Nephron (organoid): ENCODE measurements at regions not wholly inside any gene's neighbourhood (a gene's known extent, or its start where the extent isn't known, plus 50 kb on each side); places are given as distances from the start of the nearest gene placed in this dataset.

Source experiments
- H3K27ac Mint-ChIP-seq, 3 experiments: 2 replicates each; pipeline ENCODE4 v1.8.0; 2020; ENCODE audit warnings: mixed read lengths in 3 of 3, mild to moderate bottlenecking in 2 of 3, moderate library complexity in 1 of 3
- H3K27me3 Mint-ChIP-seq: 2 replicates; pipeline ENCODE4 v1.8.0; 2021; ENCODE audit warnings: low read depth, mild to moderate bottlenecking, moderate library complexity, mixed read lengths
- H3K36me3 Mint-ChIP-seq: 2 replicates; pipeline ENCODE4 v1.8.0; 2020; ENCODE audit warnings: low read depth, mixed read lengths
- H3K4me1 Mint-ChIP-seq: 2 replicates; pipeline ENCODE4 v1.8.0; 2020; ENCODE audit warnings: mixed read lengths
- H3K4me3 Mint-ChIP-seq, 3 experiments: 2 replicates each; pipeline ENCODE4 v1.8.0; 2020; ENCODE audit warnings: mild to moderate bottlenecking in 3 of 3, mixed read lengths in 3 of 3, moderate library complexity in 2 of 3
- H3K9me3 Mint-ChIP-seq: 2 replicates; pipeline ENCODE4 v1.8.0; 2020; ENCODE audit warnings: mixed read lengths
- CTCF ChIP-seq, 3 experiments: fragments of 200-600 bp; sonication (generic); IDR thresholded peaks; one replicate each; pipeline ENCODE4 v1.5.0; 2021; ENCODE audit warnings: antibody characterized with exemption in 3 of 3; ENCODE audit not compliant: unreplicated experiment in 3 of 3

GRCh38 chr1:163523375-163524029 lies 201.7 kb downstream of the NUF2 start:
- TF ChIP-seq CTCF (IDR thresholded peaks at IDR 0.05; ENCODE audit: unreplicated experiment in 3 of 3), result no peak
- peaks cover 10% of the 10 kb centered on the region for H3K9me3 Mint-ChIP-seq

DNA sequence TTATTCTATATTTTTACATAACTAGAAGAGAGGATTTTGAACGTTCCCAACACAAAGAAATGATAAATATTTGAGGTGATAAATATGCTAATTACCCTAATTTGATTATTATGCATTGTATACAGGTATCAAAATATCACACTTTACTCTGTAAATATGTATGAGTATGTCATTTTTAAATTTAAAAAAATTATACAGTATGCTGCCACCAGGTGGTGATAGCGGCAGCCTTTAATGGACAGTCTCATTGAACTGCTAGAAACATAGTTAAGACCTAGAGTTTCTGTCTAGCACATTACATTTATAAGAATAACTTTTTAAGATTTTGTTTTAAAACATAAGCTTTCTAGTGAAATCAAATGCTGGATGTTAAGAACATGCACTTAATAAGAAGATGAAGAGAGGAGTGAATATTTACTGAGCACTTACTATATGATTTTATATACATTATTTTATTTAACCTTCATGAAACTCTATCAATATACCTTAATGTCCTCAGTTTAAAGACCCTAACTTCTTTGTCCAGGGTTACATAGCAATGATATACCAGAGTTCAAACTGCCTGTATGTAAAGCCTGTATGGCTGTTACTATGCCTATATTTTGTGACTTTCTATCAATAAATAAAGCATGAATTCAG lies 207.1 kb downstream of the NUF2 start:
- Mint-ChIP-seq H3K27ac (no peak overlapping the region), H3K4me1 (no peaks in the 10 kb centered on the region), H3K36me3 (no peaks in the 10 kb centered on the region), H3K9me3 (no peaks in the 10 kb centered on the region), H3K4me3 (no peak overlapping the region), H3K27me3 (no peaks in the 10 kb centered on the region)
- TF ChIP-seq CTCF (IDR thresholded peaks at IDR 0.05; ENCODE audit: unreplicated experiment in 3 of 3), result peak; percentile 55 to 70 (median 58)

More at GRCh38 chr1:163523375-163524029, 201.7 kb downstream of the NUF2 start:
- no peaks in the 10 kb centered on the region for H3K27me3 Mint-ChIP-seq
- no peaks in the 10 kb centered on the region for H3K36me3 Mint-ChIP-seq
- H3K4me1 Mint-ChIP-seq, result peaks cover 4% of the 10 kb centered on the region
- no peak overlapping the region for H3K4me3 Mint-ChIP-seq
- H3K27ac Mint-ChIP-seq, result peak overlapping the region in 2 of 3 experiments; percentile 11 to 38

DNA sequence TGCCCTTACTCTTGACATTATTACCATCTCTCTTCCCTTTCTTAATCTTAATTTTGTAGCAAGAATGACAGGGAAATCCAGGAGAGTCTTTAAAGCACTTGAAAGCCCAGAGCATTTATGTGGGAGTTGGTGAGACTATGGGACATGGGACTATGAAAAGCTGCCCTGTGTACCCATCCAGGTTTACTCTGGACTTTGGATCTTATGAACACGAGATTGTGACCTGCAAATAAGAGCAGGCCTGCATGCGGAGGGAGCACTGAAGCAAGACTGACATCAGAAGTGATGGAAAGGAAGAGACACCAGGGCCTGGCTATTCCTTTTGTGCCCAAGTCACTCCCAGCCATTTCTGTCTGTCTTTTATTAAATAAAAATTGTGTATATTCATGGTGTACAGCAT lies 209.6 kb downstream of the NUF2 start:
- Mint-ChIP-seq H3K4me1 (peaks cover 8% of the 10 kb centered on the region), H3K9me3 (no peaks in the 10 kb centered on the region), H3K27ac (no peak overlapping the region), H3K4me3 (no peak overlapping the region), H3K27me3 (no peaks in the 10 kb centered on the region), H3K36me3 (no peaks in the 10 kb centered on the region)
- no peak for TF ChIP-seq CTCF (IDR thresholded peaks at IDR 0.05; ENCODE audit: unreplicated experiment in 3 of 3)

- H3K36me3 Mint-ChIP-seq, result no peaks in the 10 kb centered on the region
- peak overlapping the region in 2 of 3 experiments; percentile 32 to 54 for H3K27ac Mint-ChIP-seq
- TF ChIP-seq CTCF (IDR thresholded peaks at IDR 0.05; ENCODE audit: unreplicated experiment in 3 of 3), result no peak
- peaks cover 29% of the 10 kb centered on the region for H3K4me1 Mint-ChIP-seq
- H3K27me3 Mint-ChIP-seq, result no peaks in the 10 kb centered on the region
- H3K4me3 Mint-ChIP-seq, result no peak overlapping the region
- H3K9me3 Mint-ChIP-seq, result no peaks in the 10 kb centered on the region
Observed at GRCh38 chr1:163535401-163535800, 213.6 kb downstream of the NUF2 start.

GRCh38 chr1:163535807-163536206 lies 214.1 kb downstream of the NUF2 start:
- Mint-ChIP-seq H3K36me3 (no peaks in the 10 kb centered on the region), H3K27ac (peak overlapping the region; percentile 32 to 54 (median 51)), H3K9me3 (no peaks in the 10 kb centered on the region), H3K4me3 (no peak overlapping the region), H3K27me3 (no peaks in the 10 kb centered on the region), H3K4me1 (peaks cover 29% of the 10 kb centered on the region)
- peak; percentile 40 to 68 (median 50) for TF ChIP-seq CTCF (IDR thresholded peaks at IDR 0.05; ENCODE audit: unreplicated experiment in 3 of 3)

GRCh38 chr1:163537809-163538208 lies 216.1 kb downstream of the NUF2 start:
- no peak overlapping the region for H3K4me3 Mint-ChIP-seq
- H3K36me3 Mint-ChIP-seq, result no peaks in the 10 kb centered on the region
- TF ChIP-seq CTCF (IDR thresholded peaks at IDR 0.05; ENCODE audit: unreplicated experiment in 3 of 3), result no peak
- H3K4me1 Mint-ChIP-seq, result peaks cover 29% of the 10 kb centered on the region
- H3K27ac Mint-ChIP-seq, result peak overlapping the region; percentile 71 to 81 (median 72)
- H3K27me3 Mint-ChIP-seq, result no peaks in the 10 kb centered on the region
- no peaks in the 10 kb centered on the region for H3K9me3 Mint-ChIP-seq
